Pancreas (tissue), 10 donors: ENCODE measurements at regions not wholly inside any gene's neighbourhood (a gene's known extent, or its start where the extent isn't known, plus 50 kb on each side); places are given as distances from the start of the nearest gene placed in this dataset.

Experiments used
- ATAC-seq, 4 donors: fragments of 200-7000 bp; cut with Tn5 transposase; one replicate each; pipeline versions ENCODE4 v1.8.0 to v1.9.1; 2020; ENCODE audit warnings: mild to moderate bottlenecking in 4 of 4, moderate library complexity in 4 of 4
- DNase-seq, 6 donors: peaks; one replicate each; pipeline ENCODE4 v3.0.0-alpha.2; 2020
- FAIRE-seq: peaks from 2 replicates; lab custom pipeline; 2012; peaks lifted over from hg19 to GRCh38; lab: Jason Lieb, UNC
- H3K27ac ChIP-seq, 4 donors: fragments of 200-600 bp; sonication (generic); 1 replicate in 3 of 4; 2 replicates in 1 of 4; pipeline versions ENCODE4 v1.5.0 to v1.8.0; 2020
- H3K27me3 ChIP-seq, 4 donors: fragments of 200-600 bp; one replicate each; pipeline ENCODE4 v1.8.0; 2021
- H3K36me3 ChIP-seq, 3 donors: fragments of 200-600 bp; sonication (generic) in 1 of 3; one replicate each; pipeline versions ENCODE4 v1.5.0 to v1.8.0; 2020 to 2021
- H3K4me1 ChIP-seq, 3 donors: fragments of 200-600 bp; one replicate each; pipeline ENCODE4 v1.8.0; 2021
- H3K4me3 ChIP-seq, 4 donors: fragments of 200-600 bp; sonication (generic) in 2 of 4; one replicate each; pipeline versions ENCODE4 v1.5.0 to v1.8.0; 2020 to 2021
- H3K9me3 ChIP-seq, 4 donors: fragments of 200-600 bp; one replicate each; pipeline ENCODE4 v1.8.0; 2021
- CTCF ChIP-seq, 4 donors: fragments of 200-600 bp; sonication (generic) in 3 of 4; IDR thresholded peaks; one replicate each; pipeline versions ENCODE4 v1.5.0 to v1.8.0; 2021; ENCODE audit warnings: antibody characterized with exemption in 4 of 4
- WGBS, 2 donors: extraction: QIAGEN DNeasy Blood & Tissue Kit; methylation state at CpG; one replicate each; pipeline ENCODE4 v1.1.7; 2013; 5-methylcytosine and 5-hydroxymethylcytosine counted together
- intact Hi-C, 3 donors: fragments of 100-400 bp; cut with DNase I; formaldehyde crosslinking; loops; one replicate each; pipeline versions ENCODE4 v1.11.1 to v1.14.2; 2022
- donor health status: healthy with polysubstance abuse.
- donor health status: DM: no; HTN: no; CAD: no; lungs with moderate emphysema.
- donor health status: DM: no; HTN: no; CAD: no.
- donor health status: control.
- donor health status: control.
- donor health status: Bipolar disorder and iron deficiency.
- donor health status: DM: yes; HTN: yes; CAD: no.
- donor health status: DM: no; HTN: no; CAD: no.
- donor health status: DM: no; HTN: no; CAD: no.
- donor health status: DM: yes; HTN: yes; CAD: no.

- WGBS, 2 donors, result 54 to 71% methylated on average over 2 of the region's 2 CpGs
- no peak for TF ChIP-seq CTCF (IDR thresholded peaks at IDR 0.05)
- H3K4me3 ChIP-seq, result no peak overlapping the region
- no peak for ATAC-seq
- no peaks in the 10 kb centered on the region for H3K9me3 ChIP-seq
- H3K4me1 ChIP-seq, result no peaks in the 10 kb centered on the region
- intact Hi-C loops, result no loop called here
- H3K36me3 ChIP-seq, result no peaks in the 10 kb centered on the region
- no peaks in the 10 kb centered on the region for H3K27me3 ChIP-seq
- DNase-seq, result no peak
- no peak for FAIRE-seq
- no peak overlapping the region for H3K27ac ChIP-seq
Measured at GRCh38 chr5:118015511-118015910, 972.8 kb downstream of the DTWD2 start.

- H3K4me3 ChIP-seq, result no peak overlapping the region
- H3K9me3 ChIP-seq, result no peaks in the 10 kb centered on the region
- no peaks in the 10 kb centered on the region for H3K36me3 ChIP-seq
- H3K27ac ChIP-seq, result no peak overlapping the region
- no peak for DNase-seq
- H3K27me3 ChIP-seq, result no peaks in the 10 kb centered on the region
- H3K4me1 ChIP-seq, result no peaks in the 10 kb centered on the region
- 78 to 79% methylated on average over 1 of the region's 1 CpG for WGBS, 2 donors
- no peak for ATAC-seq
- no peak for TF ChIP-seq CTCF (IDR thresholded peaks at IDR 0.05)
- intact Hi-C loops, result no loop called here
- FAIRE-seq, result no peak
Measured at GRCh38 chr5:118009741-118010297, 978.5 kb downstream of the DTWD2 start.

GRCh38 chr5:118008779-118009178, 979.6 kb downstream of the DTWD2 start:
- TF ChIP-seq CTCF (IDR thresholded peaks at IDR 0.05), result no peak
- intact Hi-C loops, result no loop called here
- WGBS, 2 donors, result 67 to 85% methylated on average over 1 of the region's 1 CpG

GRCh38 chr5:118007262-118007661, 981.1 kb downstream of the DTWD2 start:
- no peaks in the 10 kb centered on the region for H3K4me1 ChIP-seq
- 73 to 79% methylated on average over 1 of the region's 1 CpG for WGBS, 2 donors
- H3K36me3 ChIP-seq, result no peaks in the 10 kb centered on the region
- TF ChIP-seq CTCF (IDR thresholded peaks at IDR 0.05), result no peak
- no peak overlapping the region for H3K27ac ChIP-seq
- ATAC-seq (no peak), DNase-seq (no peak), FAIRE-seq (no peak)
- no peaks in the 10 kb centered on the region for H3K9me3 ChIP-seq
- no peaks in the 10 kb centered on the region for H3K27me3 ChIP-seq
- H3K4me3 ChIP-seq, result no peak overlapping the region
- intact Hi-C loops, result no loop called here

More at GRCh38 chr5:118008779-118009178, 979.6 kb downstream of the DTWD2 start:
- H3K4me3 ChIP-seq, result no peak overlapping the region
- no peaks in the 10 kb centered on the region for H3K36me3 ChIP-seq
- DNase-seq (no peak), ATAC-seq (no peak), FAIRE-seq (no peak)
- H3K4me1 ChIP-seq, result no peaks in the 10 kb centered on the region
- H3K27me3 ChIP-seq, result no peaks in the 10 kb centered on the region
- no peaks in the 10 kb centered on the region for H3K9me3 ChIP-seq
- no peak overlapping the region for H3K27ac ChIP-seq

GRCh38 chr5:118006219-118006618, 982.1 kb downstream of the DTWD2 start:
- 26 to 40% methylated on average over 1 of the region's 1 CpG for WGBS, 2 donors

More at GRCh38 chr5:118006219-118006618, 982.1 kb downstream of the DTWD2 start:
- FAIRE-seq, result no peak
- no peak overlapping the region for H3K4me3 ChIP-seq
- H3K27ac ChIP-seq, result no peak overlapping the region
- H3K36me3 ChIP-seq, result no peaks in the 10 kb centered on the region
- DNase-seq, result no peak
- intact Hi-C loops, result no loop called here
- no peaks in the 10 kb centered on the region for H3K9me3 ChIP-seq
- TF ChIP-seq CTCF (IDR thresholded peaks at IDR 0.05), result no peak
- no peaks in the 10 kb centered on the region for H3K27me3 ChIP-seq
- no peak for ATAC-seq
- H3K4me1 ChIP-seq, result no peaks in the 10 kb centered on the region
